WI38 (cell line): ENCODE measurements at regions not wholly inside any gene's neighbourhood (a gene's known extent, or its start where the extent isn't known, plus 50 kb on each side); places are given as distances from the start of the nearest gene placed in this dataset.

Experiments
- H3K4me3 ChIP-seq: 2 replicates; pipeline ENCODE4 v1.5.1; 2011; ENCODE audit warnings: low read depth, mild to moderate bottlenecking, control low read depth, low read length
- CTCF ChIP-seq: IDR thresholded peaks from 2 replicates; pipeline ENCODE4 v1.5.1; 2012; ENCODE audit warnings: low read depth, mild to moderate bottlenecking, control low read depth, low read length

- no peak for TF ChIP-seq CTCF
- H3K4me3 ChIP-seq = no peak overlapping the region
These were observed 109.6 kb upstream of the STARD3NL start for GRCh38 chr7:38068461-38068860.

- no peak overlapping the region for H3K4me3 ChIP-seq
- no peak for TF ChIP-seq CTCF
These were observed 109.0 kb upstream of the STARD3NL start for GRCh38 chr7:38069052-38069451.

DNA sequence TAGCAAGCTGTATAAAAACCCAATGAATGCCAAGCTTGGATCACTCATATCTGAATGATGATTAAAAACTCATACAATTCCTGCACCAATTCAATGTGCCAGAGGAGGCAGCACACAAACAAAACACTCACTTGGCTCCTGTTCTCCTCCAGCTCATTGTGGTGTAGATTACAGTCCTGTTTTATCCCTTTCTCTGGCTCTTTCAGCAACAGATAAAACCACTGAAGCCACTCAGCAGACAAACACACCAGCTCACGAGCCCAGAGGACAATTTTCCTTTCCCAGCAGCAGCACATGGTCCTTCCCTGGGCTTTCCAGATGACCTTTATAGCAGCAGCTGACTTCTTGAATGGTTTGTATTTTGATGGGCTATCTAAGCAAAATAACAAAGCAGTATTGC, 107.3 kb upstream of the STARD3NL start:
- no peak overlapping the region for H3K4me3 ChIP-seq

DNA sequence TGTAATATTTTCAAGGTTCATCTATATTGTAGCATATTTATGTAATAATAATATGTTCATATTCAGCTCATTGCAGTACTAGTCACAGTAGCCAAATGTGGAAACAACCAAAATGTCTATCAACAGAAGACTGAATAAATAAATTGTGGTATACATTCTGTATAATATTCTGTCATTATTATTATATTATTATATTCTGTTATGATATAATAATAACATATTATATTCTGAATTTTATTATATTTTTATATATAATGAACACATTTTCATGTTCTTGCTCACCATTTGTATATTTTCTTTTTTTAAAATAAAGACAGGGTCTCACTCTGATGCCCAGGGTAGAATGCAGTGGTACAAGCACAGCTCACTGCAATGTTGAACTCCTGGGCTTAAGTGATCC, 91.2 kb upstream of the STARD3NL start:
- H3K4me3 ChIP-seq = no peak overlapping the region
- TF ChIP-seq CTCF = no peak

More for the DNA sequence above, 107.3 kb upstream of the STARD3NL start:
- no peak for TF ChIP-seq CTCF

DNA sequence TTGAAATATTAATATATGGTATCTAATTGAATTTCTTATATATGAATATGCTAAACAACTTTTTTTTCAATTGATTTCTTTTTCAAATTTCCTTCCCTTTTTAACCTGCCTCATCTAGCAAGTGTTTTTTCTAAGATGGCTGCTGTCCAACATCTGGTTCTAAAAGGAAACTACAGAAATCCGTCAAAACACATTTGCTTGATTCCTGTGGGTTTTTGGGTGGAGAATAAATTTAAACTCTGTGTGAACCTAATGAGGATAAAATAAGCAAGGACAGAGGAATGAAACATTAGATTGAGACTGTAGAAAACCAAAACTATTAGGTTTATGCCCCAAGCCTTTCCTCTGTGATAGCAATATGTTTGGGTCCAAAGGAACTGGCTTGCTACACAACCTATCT, 75.5 kb upstream of the STARD3NL start:
- no peak for TF ChIP-seq CTCF
- H3K4me3 ChIP-seq = no peak overlapping the region

- peak; percentile 45 for TF ChIP-seq CTCF
- no peak overlapping the region for H3K4me3 ChIP-seq
These were observed 72.1 kb upstream of the STARD3NL start for GRCh38 chr7:38105874-38106483.

GRCh38 chr7:38107486-38107893, 70.6 kb upstream of the STARD3NL start:
- TF ChIP-seq CTCF = peak; percentile 70
- no peak overlapping the region for H3K4me3 ChIP-seq
